ENCODE measurements at regions not wholly inside any gene's neighbourhood (a gene's known extent, or its start where the extent isn't known, plus 50 kb on each side); places are given as distances from the start of the nearest gene placed in this dataset.

- Histone ChIP-seq H3K4me1 (ENCODE audit: control insufficient read depth in 1 of 2, insufficient read depth in 2 of 2, low read depth in 1 of 2, low read length in 1 of 2) (no peaks in the 10 kb centered on the region), H3K79me2 (ENCODE audit: insufficient read depth) (no peaks in the 10 kb centered on the region), H2AFZ (ENCODE audit: low read depth) (no peak overlapping the region), H3F3A (replicated peaks; ENCODE audit: insufficient read depth) (no peaks in the 10 kb centered on the region), H3K9me2 (no peaks in the 10 kb centered on the region), H3K36me3 (replicated peaks in 1 of 2; ENCODE audit: control insufficient read depth in 1 of 2, insufficient read depth in 2 of 2, low read length in 1 of 2) (no peaks in the 10 kb centered on the region), H4K20me1 (ENCODE audit: insufficient read depth) (no peaks in the 10 kb centered on the region), H3K27me3 (ENCODE audit: insufficient read depth) (no peaks in the 10 kb centered on the region), H3K9ac (no peak overlapping the region), H3K4me3 (ENCODE audit: low read depth in 2 of 2, low read length in 1 of 2) (no peak overlapping the region), H3K27ac (ENCODE audit: low read depth in 2 of 2, low read length in 1 of 2) (no peak overlapping the region), H3K4me2 (no peak overlapping the region), H3K9me3 (no peaks in the 10 kb centered on the region)
- no peak for DNase-seq
- POLR2A ChIA-PET: no interaction called here
- TF ChIP-seq RAD21 (IDR thresholded peaks at IDR 0.05; ENCODE audit: low read length): no peak
- CTCF ChIA-PET: interaction anchor here (2.1 kb wide), 1 partner anchor 11 kb away, joined by 10 read pairs; no protein-coding TSS in a partner anchor
Observed at GRCh38 chr4:77445823-77446222, 159.8 kb upstream of the CXCL13 start.

- Histone ChIP-seq H3K27me3 (ENCODE audit: insufficient read depth) (no peaks in the 10 kb centered on the region), H3K4me3 (ENCODE audit: low read depth in 2 of 2, low read length in 1 of 2) (no peak overlapping the region), H3K9me3 (no peaks in the 10 kb centered on the region), H2AFZ (ENCODE audit: low read depth) (no peak overlapping the region), H3K9ac (no peak overlapping the region), H3F3A (replicated peaks; ENCODE audit: insufficient read depth) (no peaks in the 10 kb centered on the region), H3K4me2 (no peak overlapping the region), H3K27ac (ENCODE audit: low read depth in 2 of 2, low read length in 1 of 2) (no peak overlapping the region), H4K20me1 (ENCODE audit: insufficient read depth) (no peaks in the 10 kb centered on the region), H3K4me1 (ENCODE audit: control insufficient read depth in 1 of 2, insufficient read depth in 2 of 2, low read depth in 1 of 2, low read length in 1 of 2) (no peaks in the 10 kb centered on the region), H3K36me3 (replicated peaks in 1 of 2; ENCODE audit: control insufficient read depth in 1 of 2, insufficient read depth in 2 of 2, low read length in 1 of 2) (no peaks in the 10 kb centered on the region), H3K79me2 (ENCODE audit: insufficient read depth) (no peaks in the 10 kb centered on the region), H3K9me2 (no peaks in the 10 kb centered on the region)
- ChIA-PET CTCF (interaction anchor here (1.0 kb wide), 1 partner anchor 89 kb away, joined by 3 read pairs; no protein-coding TSS in a partner anchor), POLR2A (no interaction called here)
- no peak for DNase-seq
- 11% methylated on average over 4 of the region's 4 CpGs for WGBS (ENCODE audit: low lambda C conversion rate)
- TF ChIP-seq FOXJ3 (CRISPR knock-in tag; IDR thresholded peaks at IDR 0.05) (no peak), RXRA (IDR thresholded peaks at IDR 0.05; ENCODE audit: borderline replicate concordance, low read depth) (no peak), RCOR1 (IDR thresholded peaks at IDR 0.05; ENCODE audit: low read length) (no peak), ELF1 (IDR thresholded peaks at IDR 0.05) (no peak), RAD21 (IDR thresholded peaks at IDR 0.05; ENCODE audit: low read length) (no peak), EP300 (IDR thresholded peaks at IDR 0.05; ENCODE audit: borderline replicate concordance in 1 of 2, low read depth in 1 of 2, low read length in 1 of 2) (no peak), JUND (IDR thresholded peaks at IDR 0.05) (no peak), PBX3 (IDR thresholded peaks at IDR 0.05) (0 out of 2 replicates have a peak, but pooled peaks have one; percentile 36), TCF12 (IDR thresholded peaks at IDR 0.05) (peak; percentile 23; the same call in 1 of the 2 replicates), GATA2 (CRISPR knock-in tag; IDR thresholded peaks at IDR 0.05) (no peak)
Observed at GRCh38 chr4:77446601-77447000, 159.0 kb upstream of the CXCL13 start.

GRCh38 chr4:77449171-77449570 is 156.4 kb upstream of the CXCL13 start:
- Histone ChIP-seq H3K9ac (no peak overlapping the region), H4K20me1 (ENCODE audit: insufficient read depth) (no peaks in the 10 kb centered on the region), H3K4me2 (no peak overlapping the region), H3K27me3 (ENCODE audit: insufficient read depth) (no peaks in the 10 kb centered on the region), H3K36me3 (replicated peaks in 1 of 2; ENCODE audit: control insufficient read depth in 1 of 2, insufficient read depth in 2 of 2, low read length in 1 of 2) (no peaks in the 10 kb centered on the region), H3K4me3 (ENCODE audit: low read depth in 2 of 2, low read length in 1 of 2) (no peak overlapping the region), H2AFZ (ENCODE audit: low read depth) (no peak overlapping the region), H3K9me2 (no peaks in the 10 kb centered on the region), H3F3A (replicated peaks; ENCODE audit: insufficient read depth) (no peaks in the 10 kb centered on the region), H3K79me2 (ENCODE audit: insufficient read depth) (no peaks in the 10 kb centered on the region), H3K4me1 (ENCODE audit: control insufficient read depth in 1 of 2, insufficient read depth in 2 of 2, low read depth in 1 of 2, low read length in 1 of 2) (no peaks in the 10 kb centered on the region), H3K27ac (ENCODE audit: low read depth in 2 of 2, low read length in 1 of 2) (no peak overlapping the region), H3K9me3 (no peaks in the 10 kb centered on the region)
- ChIA-PET POLR2A (no interaction called here), CTCF (no interaction called here)
- no peak for DNase-seq
- WGBS (ENCODE audit: low lambda C conversion rate): 5% methylated on average over 2 of the region's 2 CpGs
- no peak for TF ChIP-seq YY1 (IDR thresholded peaks at IDR 0.05; ENCODE audit: low read depth)
- TF ChIP-seq RAD21 (IDR thresholded peaks at IDR 0.05; ENCODE audit: low read length): no peak
- no peak for TF ChIP-seq ELF1 (IDR thresholded peaks at IDR 0.05)
- no peak for TF ChIP-seq GATA2 (CRISPR knock-in tag; IDR thresholded peaks at IDR 0.05)
- TF ChIP-seq FOXJ3 (CRISPR knock-in tag; IDR thresholded peaks at IDR 0.05): no peak
- no peak for TF ChIP-seq NRF1 (IDR thresholded peaks at IDR 0.05; ENCODE audit: low read depth, low read length)
- no peak for TF ChIP-seq GABPA (IDR thresholded peaks at IDR 0.05; ENCODE audit: low read depth)
- TF ChIP-seq TEAD4 (IDR thresholded peaks at IDR 0.05; ENCODE audit: borderline replicate concordance, insufficient read depth): no peak
- no peak for TF ChIP-seq MXI1 (IDR thresholded peaks at IDR 0.05; ENCODE audit: low read depth, low read length)
- no peak for TF ChIP-seq RFX5 (IDR thresholded peaks at IDR 0.05; ENCODE audit: low read length)
- TF ChIP-seq FOXM1 (IDR thresholded peaks at IDR 0.05; ENCODE audit: low read depth): no peak
- TF ChIP-seq REST (IDR thresholded peaks at IDR 0.05; ENCODE audit: low read depth, low read length): no peak
- TF ChIP-seq MEF2A (IDR thresholded peaks at IDR 0.05; ENCODE audit: borderline replicate concordance, low read depth): no peak

All from SK-N-SH (cell line).